SIG-M5 treated with dmso at 0.1 percent for 504 hours (cell line): ENCODE measurements at regions not wholly inside any gene's neighbourhood (a gene's known extent, or its start where the extent isn't known, plus 50 kb on each side); places are given as distances from the start of the nearest gene placed in this dataset.

ENCODE experiments used
- DNase-seq: peaks from one replicate; lab custom pipeline; 2025; ENCODE audit not compliant: unreplicated experiment; lab: John Stamatoyannopoulos, UW

DNA sequence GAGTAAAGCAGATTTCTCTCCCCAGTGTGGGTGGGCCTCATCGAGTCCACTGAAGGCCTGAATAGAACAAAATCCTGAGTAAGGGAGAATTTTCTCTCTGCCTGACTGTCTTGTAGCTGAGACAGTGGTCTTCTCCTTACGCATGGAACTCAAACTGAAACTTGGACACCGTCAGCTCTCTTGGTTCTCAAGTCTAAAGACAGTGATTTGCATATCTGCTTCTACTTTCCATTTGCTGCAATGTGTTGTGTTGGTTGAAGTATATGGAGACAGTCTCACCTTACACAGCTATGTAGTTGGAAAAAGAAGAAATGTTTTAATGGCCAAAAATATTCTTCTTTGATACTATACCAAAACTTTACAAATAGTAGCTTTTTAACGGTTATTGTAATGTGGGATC lies 160.2 kb upstream of the LMNTD1 start:
- no peak for DNase-seq

DNA sequence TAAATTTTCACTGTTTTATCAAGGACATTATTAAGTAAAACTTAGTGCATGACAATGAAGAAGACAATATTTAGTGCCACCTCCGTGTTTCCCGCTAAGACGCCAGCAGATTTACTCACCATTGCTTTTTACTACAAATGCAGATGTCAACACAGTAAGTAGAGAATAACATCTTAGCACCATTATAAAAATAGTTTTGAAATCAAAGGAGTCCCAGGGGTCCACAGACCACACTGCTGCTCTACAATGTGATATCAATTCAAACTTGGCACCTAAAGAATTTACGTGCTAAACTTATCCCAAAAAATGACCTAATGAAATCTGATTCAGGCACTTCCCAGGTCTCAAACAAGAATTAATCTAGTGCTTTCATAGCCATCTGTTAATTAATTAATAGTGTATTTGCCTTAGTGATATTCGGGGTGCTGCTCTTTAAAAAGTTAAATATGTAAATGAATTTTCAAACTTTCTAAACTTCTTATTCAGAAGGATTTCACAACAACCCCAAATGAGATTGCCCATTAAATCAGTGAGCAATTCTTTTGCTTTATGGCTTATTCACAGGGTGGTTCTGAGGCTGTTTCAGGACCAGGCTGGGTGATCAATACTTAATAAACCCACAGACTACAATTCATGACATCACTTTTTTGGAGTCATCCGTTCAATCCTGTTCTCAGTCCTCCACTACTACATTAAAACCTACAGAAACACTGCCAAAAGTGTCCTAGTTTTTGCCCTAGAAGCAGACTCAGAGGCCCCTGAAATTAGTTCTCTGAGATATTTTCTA lies 161.3 kb upstream of the LMNTD1 start:
- DNase-seq, result no peak

DNA sequence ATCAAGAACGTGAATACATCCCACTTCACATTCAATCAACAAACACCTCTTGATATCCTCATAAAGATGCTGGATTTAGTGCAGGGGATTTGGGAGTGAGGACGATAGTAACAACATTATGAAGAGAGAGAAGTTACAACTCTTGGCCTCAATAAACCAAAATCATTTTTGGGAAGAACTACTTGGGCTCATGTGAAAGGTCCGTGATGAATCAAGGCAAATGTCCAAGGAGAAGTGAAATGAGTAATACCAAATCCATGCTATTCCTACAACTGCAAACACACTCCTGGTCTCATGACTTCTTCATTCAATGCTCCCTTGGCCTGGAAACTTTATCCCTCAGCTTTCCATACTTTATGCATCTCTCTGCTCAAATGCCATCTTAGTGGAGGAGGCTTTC lies 162.0 kb upstream of the LMNTD1 start:
- no peak for DNase-seq

DNA sequence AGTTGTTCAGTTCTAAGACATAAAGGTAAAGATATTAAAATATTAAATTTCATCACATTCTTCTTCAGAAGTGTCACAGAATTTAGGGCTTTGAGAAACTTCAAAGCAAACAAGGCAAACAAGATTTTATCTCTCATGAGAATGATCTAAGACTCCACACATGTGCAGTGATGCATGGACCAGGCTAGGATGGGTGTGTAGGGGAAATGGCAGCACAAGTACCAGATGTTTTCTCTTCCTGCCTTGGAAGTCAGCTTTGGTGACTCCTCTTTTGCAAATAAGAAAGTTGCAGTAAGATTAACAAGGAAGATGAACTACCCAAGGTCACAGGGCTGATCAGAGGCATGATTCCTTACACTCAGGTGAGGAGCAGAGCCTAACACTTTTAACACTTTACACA lies 163.8 kb upstream of the LMNTD1 start:
- no peak for DNase-seq

DNA sequence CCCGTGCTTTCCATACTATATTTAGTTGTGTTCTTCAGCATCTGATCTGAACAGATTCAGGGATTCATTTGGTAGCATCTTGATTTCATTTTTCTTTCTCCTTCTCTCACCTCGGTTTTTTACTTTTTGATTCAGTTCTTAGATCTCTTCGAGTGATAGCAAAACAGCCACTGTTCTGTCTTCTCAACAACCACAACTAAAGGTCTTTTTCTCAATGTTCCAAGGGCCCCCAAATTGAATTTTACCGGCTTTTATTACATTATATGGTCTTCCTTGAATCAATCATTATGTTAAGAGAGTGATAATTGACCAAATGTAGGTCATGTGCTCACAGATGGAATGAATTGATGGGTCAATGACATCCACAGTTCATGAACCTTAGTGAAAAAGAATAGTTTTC lies 164.5 kb upstream of the LMNTD1 start:
- DNase-seq, result no peak

DNA sequence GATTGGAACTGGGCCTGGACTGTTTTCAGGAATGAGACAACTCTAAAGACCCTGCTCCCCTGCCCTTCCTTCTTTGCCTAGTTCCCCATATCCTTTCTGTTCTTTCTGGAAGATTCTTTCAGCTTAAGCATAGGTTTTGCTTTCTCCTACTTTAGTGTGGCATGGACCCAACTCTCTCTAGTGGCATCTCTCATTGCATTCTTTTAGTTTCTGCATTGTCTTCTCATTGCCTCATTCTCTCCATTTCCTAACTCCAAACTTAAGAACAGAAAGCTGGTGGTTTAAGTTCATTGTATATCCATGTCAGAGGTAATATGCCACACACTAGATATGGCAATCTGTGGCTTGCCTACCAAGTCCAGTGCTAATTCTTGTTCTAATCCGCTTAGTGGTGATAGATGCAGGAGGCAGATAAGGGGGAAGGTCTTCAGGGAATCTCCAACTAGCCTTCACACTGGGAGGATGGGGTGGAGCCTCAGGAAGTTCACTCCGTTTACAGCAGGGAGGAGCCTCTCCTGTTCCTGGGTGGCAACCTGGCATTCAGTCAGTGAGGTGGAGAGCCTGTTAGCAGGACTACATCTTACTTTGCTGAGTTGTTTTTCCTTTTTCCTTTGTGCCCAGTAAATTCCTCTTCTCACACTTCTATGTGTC lies 165.1 kb upstream of the LMNTD1 start:
- DNase-seq, result no peak

DNA sequence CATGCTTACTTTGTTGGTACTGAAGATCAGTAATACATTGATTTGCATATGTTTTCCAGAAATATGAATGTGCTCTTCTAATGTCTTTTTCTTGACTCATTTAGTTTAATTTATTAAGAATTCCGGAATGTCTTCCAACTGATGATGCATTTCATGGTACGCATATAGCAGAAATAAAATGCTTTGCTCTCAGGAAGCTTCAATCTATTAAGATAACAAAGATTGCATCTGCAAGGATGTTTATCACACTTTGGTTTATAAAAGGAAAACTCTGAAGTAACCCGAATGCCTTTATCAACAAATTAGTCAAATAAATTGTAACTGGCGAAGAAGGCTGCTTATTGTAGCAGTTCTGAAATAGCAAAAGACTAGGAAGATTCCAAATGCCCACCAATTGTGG lies 166.4 kb upstream of the LMNTD1 start:
- no peak for DNase-seq

DNA sequence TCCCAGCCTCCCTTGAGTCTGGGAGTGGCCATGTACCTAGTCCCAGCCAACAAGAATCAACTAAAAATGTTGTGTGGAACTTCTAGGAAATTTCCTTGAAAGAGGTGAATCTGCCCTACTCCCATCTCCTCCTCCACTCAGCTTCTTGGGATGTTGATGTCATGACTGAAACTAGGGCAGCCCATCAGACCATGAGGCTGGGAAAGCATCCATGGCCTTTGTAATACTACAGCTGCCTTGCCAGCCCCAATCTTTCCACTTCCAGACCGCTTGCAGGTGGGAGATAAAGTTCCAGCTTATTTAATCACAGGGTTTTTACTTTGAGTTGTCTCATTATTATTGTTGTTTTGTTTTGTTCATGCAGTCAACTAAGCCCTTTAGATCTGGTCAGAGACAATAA lies 170.3 kb upstream of the LMNTD1 start:
- DNase-seq, result no peak

DNA sequence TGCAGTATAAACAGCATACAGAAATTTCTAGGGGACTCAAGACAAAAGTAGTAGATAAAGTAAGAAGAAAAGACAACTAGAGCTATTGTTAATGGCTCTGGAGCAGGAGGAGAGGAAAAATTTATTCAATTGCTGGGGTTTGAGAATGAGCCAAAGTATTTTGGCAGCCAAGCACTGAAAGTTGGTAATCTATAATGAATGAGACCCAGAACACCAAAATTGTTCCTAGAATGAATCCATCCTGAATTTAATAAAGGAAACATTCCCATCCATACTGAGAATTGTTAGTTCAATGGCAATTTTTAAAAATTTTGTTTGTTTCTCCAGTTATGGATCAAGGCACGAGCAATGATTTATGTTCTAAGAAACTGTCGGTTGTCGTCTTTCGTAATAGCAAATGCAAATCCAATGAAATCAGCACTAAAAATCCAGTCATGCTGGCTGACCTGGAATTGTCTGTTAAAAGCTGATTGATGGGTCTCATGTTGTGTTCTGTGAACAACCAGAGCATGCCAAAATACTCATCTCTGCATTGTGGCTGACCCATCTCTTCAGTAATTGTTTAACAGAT lies 170.9 kb upstream of the LMNTD1 start:
- DNase-seq, result no peak

DNA sequence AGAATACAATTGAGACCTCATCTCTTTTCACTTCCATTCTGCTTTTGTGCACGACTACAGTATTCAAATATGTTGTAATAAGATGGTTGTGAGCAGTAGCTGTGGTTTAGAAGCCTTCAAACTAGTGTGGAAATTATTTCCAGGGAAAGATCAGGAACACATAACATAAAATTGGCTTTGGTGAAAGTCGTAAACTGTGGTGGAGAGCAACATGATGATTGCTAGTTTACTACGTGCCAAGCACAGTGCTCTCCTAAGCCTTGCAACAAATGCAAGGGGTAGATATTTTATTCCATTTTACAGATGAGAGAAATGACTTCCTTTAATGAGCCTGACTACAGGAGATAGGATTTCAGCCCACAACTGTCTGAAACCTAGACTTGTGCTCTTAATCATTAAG lies 172.4 kb upstream of the LMNTD1 start:
- no peak for DNase-seq

DNA sequence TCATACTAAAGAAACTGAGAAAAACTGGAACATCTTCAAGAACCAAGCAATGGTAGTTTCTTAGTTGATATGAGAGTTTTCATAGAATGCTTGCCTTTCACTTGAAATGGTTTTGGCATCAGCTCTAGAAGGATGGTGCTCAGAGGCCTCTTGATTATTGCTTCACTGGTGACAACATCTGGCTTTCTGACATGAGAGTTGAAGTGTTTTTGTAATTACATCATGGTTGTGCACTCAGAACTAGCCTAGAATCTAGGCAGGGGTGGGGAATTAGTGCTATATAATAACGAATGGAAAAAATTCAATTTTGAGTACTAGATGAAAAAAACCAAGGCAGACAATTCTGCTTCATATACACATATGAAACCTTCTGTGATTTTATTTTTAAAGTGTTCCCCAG lies 172.8 kb upstream of the LMNTD1 start:
- DNase-seq, result no peak

DNA sequence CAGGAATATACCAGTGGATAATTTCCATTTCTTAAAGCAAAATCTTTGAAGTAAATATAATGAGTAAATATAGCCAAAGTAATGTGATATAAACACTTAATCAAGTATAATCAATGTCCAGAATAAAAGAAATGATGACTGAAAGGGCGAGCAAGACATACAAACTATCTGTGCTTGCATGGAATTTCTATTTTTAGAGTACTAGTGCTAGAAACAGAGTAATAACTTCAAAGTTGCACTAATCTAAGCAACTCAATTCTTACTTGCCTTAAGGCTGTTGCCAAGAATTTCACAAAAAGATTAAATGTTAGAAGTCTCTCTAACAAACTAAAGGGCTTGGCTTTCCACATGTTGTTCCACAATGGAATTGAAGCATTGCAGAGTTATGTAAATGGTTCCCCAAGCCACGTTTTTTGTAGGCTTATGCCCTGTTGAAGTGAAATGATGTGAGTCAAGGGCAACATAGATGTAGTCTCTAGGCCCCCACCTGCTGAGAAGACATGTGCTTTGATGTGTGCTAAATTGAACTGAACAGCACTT lies 175.0 kb upstream of the LMNTD1 start:
- DNase-seq, result no peak

DNA sequence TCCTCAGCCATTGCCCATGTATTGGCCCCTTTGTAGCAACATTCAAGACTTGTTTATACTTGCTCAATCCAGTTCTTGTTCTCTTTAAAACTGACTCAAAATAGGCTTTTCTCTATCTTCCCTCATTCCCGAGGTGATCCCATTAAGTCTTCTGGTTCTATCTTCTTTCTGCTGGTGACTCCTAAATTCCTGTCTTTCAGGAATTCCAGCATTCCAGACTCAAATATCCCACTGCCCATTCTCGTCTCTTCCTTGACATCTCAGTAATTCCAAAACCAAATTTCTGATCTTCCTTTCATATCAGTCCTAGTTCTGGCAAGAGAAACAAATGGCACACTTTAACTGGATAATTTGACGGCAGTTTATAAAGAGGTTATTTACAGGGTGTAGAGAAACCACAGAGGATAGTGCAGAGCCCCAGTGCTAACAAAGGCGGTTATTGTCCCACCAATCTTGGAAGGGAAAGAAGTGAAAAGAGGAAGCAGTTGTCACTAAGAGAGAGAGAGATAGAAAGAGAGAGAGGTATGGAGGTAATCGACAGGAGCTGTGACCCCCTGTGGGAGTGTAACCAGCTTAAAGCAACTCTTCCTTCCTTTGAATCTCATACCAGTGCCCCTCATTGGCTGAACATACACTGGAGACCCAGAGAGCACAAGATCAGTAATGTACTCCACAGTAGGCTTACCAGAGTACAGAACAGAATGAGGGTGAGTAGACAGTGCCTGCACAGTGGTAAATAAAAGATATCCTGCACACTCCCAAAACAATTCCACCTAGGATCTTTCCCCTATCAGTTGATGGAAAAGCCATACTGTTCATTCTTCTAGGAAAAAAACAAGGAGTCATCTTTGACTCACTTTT lies 177.6 kb upstream of the LMNTD1 start:
- peak; percentile 25 for DNase-seq

DNA sequence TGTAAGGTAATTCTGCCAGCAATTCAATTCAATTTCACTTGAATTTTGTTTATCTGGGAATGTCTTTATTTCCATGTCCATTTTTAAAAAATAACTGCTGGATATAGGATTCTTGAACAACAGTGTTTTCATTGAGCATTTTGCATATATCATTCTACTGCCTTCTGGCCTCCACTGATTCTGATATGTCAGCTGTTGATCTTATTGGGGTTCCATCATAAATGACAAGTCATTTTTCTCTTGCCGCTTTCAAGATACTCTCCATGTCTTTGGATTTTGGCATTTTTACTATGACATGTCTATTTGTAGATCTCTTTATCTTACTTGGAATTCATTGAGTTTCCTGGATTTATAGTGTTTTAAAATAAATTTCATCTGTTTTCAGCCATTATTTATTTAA lies 180.5 kb upstream of the LMNTD1 start:
- DNase-seq, result no peak

DNA sequence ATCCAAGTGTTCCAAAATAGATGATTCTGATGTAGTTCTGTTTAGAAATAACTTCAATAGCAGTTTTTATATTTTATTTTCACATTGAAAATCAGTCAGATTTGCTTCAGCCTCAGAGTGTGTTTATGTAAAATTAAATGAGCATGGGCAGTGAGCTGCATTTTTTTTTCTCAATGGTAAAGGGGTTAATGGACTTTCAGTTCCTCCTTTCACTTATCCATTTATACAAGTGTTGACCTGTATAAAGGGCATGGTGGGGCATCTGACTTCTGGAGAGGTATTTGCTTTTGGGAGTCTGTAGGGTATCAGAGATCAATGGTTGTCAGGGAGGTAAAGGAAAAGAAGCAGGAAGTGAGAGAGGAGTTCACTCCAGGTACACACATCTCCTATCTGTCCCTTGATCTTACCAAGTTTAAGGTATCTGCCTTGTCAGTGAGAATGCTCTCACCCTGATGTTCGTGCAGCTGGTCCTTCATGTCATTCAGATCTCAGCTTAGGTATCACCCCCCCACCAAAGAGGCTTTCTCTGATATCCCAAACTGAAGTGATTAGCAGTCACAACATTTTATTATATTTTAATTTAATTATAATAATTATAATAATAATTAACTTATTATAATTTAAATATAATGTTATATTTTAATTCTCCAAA lies 181.6 kb upstream of the LMNTD1 start:
- DNase-seq, result peak; percentile 4

DNA sequence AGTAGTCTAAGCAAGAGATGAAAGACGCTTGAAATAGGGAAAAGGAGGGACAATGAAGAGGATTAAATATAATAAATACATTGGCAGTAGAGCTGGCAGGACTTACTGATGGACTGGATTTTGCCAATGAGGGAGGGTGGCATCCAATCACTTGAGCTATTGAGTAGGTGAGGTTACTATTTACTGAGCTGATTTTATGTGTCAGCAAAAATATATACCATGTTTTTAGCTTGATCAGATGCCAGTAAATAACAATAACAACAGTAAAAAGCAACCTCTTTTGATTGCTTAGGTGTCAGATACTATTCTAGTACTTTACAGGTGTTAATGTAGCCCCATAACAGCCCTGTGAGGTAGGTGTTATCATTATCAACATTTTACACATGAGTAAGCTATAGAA lies 187.5 kb upstream of the LMNTD1 start:
- DNase-seq, result no peak

DNA sequence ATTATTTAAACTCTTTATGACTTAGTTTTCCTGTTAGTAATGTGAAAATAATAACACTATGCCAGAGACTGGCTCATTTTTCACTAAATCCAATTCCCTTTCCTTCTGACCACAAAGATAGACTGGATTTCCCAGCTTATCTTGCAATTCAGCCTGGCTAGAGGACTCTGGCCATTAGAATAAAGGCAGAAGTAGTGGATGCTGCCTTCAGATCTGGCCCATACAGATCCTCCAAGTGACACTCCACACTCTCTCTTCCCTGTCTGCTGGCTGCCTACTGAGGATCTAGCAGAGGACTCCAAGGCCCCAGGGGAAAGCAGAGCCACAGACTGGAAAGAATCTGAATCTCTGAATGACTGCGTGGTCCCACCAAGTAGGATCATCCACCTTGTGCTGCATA lies 188.8 kb upstream of the LMNTD1 start:
- no peak for DNase-seq

DNA sequence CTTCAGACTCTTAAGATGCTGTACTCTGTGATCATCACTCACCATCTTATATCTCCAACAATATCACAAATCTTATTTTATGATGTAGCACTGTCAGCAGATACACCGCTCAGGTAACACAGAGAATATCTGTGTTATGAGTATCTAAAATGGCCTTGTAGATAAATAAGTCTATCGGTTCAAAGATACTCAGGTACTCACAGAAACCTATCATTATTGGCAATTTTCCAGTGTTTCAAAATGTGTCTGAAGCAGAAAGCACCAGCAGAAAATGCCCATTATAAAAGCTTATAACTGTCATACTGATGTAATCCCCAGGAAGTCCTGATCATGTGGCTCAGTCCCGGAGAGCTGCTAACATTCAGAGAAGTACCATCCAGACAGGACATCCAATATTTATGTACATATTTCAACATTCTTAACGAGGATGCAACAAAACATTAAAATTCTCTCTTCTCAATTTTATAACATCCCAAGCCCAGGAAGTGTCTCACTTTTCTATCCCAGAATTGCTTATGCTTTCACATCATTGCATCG lies 190.7 kb upstream of the LMNTD1 start:
- DNase-seq, result no peak

DNA sequence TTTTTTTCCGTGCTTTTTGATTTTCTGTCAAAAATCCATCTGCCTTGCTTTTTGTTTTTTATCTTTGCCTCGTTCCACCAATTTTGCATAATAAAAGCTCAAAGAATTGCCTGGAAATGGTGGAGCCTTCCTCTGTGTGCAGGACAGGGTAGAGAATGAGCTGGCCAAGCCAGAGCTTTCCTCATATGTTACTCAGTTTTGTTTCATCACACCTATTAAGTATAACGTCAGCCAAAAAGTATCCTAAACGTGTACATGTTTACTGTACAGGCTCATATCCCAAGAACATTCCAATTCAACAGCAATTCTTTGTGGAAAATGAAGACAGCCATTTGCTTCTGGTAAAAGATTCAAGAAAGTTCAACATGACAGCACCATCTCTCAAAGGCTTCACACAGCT lies 191.2 kb upstream of the LMNTD1 start:
- DNase-seq, result no peak

DNA sequence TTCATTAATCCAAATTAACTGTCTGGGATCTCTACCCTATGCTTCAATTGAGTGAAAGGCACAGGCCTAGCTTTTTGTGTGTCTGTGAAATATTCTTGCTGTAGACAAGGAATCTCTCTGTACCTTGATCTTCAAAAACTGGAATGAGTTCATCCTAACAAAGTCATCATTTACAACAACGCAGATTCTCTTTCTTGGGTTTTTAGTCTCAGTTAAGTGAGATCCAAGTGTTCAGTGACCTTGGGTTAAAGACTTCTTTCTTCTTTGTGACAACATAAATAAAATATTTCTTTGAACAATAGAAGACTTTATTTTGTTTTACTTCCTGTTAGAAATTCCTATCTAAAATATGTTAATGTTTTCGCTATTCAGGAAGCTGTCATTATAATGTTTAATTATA lies 192.2 kb upstream of the LMNTD1 start:
- no peak for DNase-seq

DNA sequence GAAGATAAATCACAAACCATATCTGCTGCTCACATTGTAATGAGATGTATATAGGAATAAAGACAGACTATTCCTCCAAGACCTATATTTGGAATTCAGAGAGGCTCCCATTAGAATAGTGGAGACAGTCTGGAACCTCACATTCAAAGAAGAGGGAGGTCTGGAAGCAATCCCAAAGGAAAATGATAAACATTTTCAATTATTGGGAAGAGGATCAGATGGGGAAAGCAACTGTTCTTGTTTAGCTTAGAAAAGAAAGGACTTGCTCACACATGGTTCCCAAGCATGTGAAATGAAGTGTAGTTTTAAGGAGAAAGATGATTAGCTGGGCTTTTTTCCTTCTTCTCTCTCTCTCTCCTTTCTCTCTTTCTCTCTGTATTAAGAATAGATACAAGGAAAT lies 193.0 kb upstream of the LMNTD1 start:
- DNase-seq, result no peak
